Peyer's patch (tissue), 4 donors: ENCODE measurements at regions not wholly inside any gene's neighbourhood (a gene's known extent, or its start where the extent isn't known, plus 50 kb on each side); places are given as distances from the start of the nearest gene placed in this dataset.

ENCODE experiments used
- DNase-seq, 3 donors: peaks; one replicate each; pipeline ENCODE4 v3.0.0-alpha.2; 2017 to 2019
- H3K27ac ChIP-seq, 4 donors: fragments of 200-600 bp; sonication (generic); one replicate each; pipeline ENCODE4 v1.5.1; 2016 to 2019
- H3K27me3 ChIP-seq, 2 donors: fragments of 200-600 bp; sonication (generic); one replicate each; pipeline ENCODE4 v1.5.1; 2019
- H3K36me3 ChIP-seq, 3 donors: fragments of 200-600 bp; sonication (generic); one replicate each; pipeline ENCODE4 v1.5.1; 2016 to 2019
- H3K4me1 ChIP-seq, 4 donors: fragments of 200-600 bp; sonication (generic); one replicate each; pipeline ENCODE4 v1.5.1; 2016 to 2019
- H3K4me3 ChIP-seq, 4 donors: fragments of 200-600 bp; sonication (generic); 1 replicate in 3 of 4; 2 replicates in 1 of 4; pipeline ENCODE4 v1.5.1; 2016 to 2019; ENCODE audit warnings: mild to moderate bottlenecking in 1 of 4
- H3K9me3 ChIP-seq, 4 donors: fragments of 200-600 bp; sonication (generic); one replicate each; pipeline ENCODE4 v1.5.1; 2016 to 2019; ENCODE audit warnings: mild to moderate bottlenecking in 1 of 4
- POLR2A ChIP-seq, 2 donors: fragments of 450-650 bp; IDR thresholded peaks; one replicate each; pipeline ENCODE4 v1.5.1; 2017; ENCODE audit warnings: antibody characterized with exemption in 2 of 2, mild to moderate bottlenecking in 2 of 2, moderate library complexity in 2 of 2
- TF ChIP-seq, protein P1 (sequence below), 6 experiments: fragments of 450-650 bp in 4 of 6; fragments of 200-600 bp in 2 of 6; sonication (generic) in 1 of 6; IDR thresholded peaks; one replicate each; pipeline ENCODE4 v1.5.1; 2017 to 2019; ENCODE audit warnings: antibody characterized with exemption in 6 of 6, mild to moderate bottlenecking in 3 of 6, moderate library complexity in 1 of 6

DNA sequence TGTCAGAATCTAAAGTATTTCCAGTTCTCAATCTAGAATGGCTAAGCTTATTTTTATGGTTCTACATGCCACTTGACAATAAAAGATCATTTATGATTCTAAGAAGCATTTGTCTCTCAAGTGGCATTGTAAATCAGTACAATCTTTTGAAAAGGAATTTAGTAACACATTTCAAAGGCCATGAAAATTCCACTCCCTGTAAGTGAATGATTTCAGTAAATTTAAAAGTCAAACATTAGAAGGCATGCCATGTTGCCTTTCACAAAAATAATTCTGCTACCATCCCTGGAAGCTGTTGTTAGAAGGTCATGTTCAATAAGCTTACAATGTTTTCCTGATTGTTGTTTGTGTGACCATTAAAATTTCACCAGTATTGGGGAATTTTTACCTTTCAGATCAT, 142.9 kb downstream of the RPIA start:
- no peak for DNase-seq
- Histone ChIP-seq H3K9me3 (no peaks in the 10 kb centered on the region), H3K27ac (peak overlapping the region in 2 of 4 donors; percentile 41 to 71), H3K4me3 (no peak overlapping the region), H3K36me3 (no peaks in the 10 kb centered on the region), H3K27me3 (no peaks in the 10 kb centered on the region), H3K4me1 (no peaks in the 10 kb centered on the region)
- no peak for TF ChIP-seq POLR2A (IDR thresholded peaks at IDR 0.05)
- TF ChIP-seq, protein P1, sequence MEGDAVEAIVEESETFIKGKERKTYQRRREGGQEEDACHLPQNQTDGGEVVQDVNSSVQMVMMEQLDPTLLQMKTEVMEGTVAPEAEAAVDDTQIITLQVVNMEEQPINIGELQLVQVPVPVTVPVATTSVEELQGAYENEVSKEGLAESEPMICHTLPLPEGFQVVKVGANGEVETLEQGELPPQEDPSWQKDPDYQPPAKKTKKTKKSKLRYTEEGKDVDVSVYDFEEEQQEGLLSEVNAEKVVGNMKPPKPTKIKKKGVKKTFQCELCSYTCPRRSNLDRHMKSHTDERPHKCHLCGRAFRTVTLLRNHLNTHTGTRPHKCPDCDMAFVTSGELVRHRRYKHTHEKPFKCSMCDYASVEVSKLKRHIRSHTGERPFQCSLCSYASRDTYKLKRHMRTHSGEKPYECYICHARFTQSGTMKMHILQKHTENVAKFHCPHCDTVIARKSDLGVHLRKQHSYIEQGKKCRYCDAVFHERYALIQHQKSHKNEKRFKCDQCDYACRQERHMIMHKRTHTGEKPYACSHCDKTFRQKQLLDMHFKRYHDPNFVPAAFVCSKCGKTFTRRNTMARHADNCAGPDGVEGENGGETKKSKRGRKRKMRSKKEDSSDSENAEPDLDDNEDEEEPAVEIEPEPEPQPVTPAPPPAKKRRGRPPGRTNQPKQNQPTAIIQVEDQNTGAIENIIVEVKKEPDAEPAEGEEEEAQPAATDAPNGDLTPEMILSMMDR (IDR thresholded peaks at IDR 0.05) = no peak

DNA sequence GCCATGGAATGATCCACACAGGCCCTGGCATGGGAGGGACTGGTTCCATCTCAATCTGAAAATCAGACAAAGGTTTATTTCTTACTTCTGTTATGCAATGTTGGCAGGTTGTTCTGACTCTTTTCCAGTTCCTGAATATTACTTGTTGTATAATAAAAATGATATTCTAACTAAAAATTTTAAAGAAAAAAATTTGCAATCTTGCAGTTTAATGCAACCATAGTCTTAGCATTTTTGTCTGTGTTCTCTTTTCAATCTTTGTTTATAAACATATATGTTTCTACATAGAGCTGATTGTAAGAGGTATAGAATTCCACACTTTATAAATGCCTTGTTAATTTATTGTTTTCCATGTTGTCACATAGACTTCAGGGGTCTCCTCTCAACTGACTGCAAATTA, 143.4 kb downstream of the RPIA start:
- peak overlapping the region in 2 of 4 donors; percentile 41 to 71 for H3K27ac ChIP-seq
- no peaks in the 10 kb centered on the region for H3K4me1 ChIP-seq
- H3K27me3 ChIP-seq = no peaks in the 10 kb centered on the region
- no peak overlapping the region for H3K4me3 ChIP-seq
- no peak for TF ChIP-seq POLR2A (IDR thresholded peaks at IDR 0.05)
- TF ChIP-seq, protein P1 (IDR thresholded peaks at IDR 0.05) = no peak
- no peaks in the 10 kb centered on the region for H3K36me3 ChIP-seq
- no peaks in the 10 kb centered on the region for H3K9me3 ChIP-seq
- DNase-seq = no peak

DNA sequence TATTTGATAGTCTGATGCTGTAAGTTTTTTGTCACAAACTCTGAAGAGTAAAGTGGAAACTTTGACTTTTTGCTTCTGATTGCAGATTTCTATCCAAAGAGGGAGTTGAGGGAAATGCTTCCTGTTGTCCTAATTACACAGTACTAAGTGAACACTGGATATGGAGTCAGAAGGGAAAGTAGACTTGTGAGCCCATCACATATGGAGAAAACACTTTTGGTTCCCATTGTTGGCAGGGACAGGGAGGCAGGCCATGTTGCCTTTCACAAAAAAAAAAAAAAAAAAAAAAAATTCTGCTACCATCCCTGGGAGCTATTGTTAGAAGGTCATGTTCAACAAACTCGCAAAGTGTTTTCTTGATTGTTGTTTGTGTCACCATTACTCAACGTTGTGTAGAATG, 144.3 kb downstream of the RPIA start:
- no peaks in the 10 kb centered on the region for H3K27me3 ChIP-seq
- no peaks in the 10 kb centered on the region for H3K9me3 ChIP-seq
- no peak overlapping the region for H3K4me3 ChIP-seq
- no peaks in the 10 kb centered on the region for H3K36me3 ChIP-seq
- TF ChIP-seq POLR2A (IDR thresholded peaks at IDR 0.05) = no peak
- TF ChIP-seq, protein P1 (IDR thresholded peaks at IDR 0.05) = no peak
- DNase-seq = no peak
- peak overlapping the region in 2 of 4 donors; percentile 67 to 71 for H3K27ac ChIP-seq
- H3K4me1 ChIP-seq = no peaks in the 10 kb centered on the region

DNA sequence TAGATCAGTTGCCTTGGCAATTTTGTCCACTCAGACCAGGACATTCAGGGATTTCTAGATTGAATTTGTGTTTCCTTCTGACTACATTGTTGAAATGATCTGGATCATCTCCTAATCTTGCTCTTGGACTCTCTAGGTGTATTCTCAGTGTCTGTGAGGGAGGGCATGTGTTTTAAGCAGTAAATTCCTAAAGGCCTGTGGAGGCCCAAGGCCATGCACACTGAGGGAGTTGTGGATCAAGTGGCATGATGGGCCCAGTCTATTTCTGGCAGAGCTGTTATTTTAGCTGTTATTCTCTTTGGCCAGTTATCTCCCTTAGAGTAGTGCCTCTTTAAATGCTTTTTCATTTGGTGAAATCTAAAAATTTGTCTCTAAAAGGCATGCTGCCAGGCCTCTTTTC, 144.9 kb downstream of the RPIA start:
- Histone ChIP-seq H3K27me3 (no peaks in the 10 kb centered on the region), H3K9me3 (no peaks in the 10 kb centered on the region), H3K27ac (peak overlapping the region in 2 of 4 donors; percentile 67 to 71), H3K4me1 (no peaks in the 10 kb centered on the region), H3K36me3 (no peaks in the 10 kb centered on the region), H3K4me3 (no peak overlapping the region)
- no peak for DNase-seq
- TF ChIP-seq POLR2A (IDR thresholded peaks at IDR 0.05) = no peak
- TF ChIP-seq, protein P1 (IDR thresholded peaks at IDR 0.05) = no peak

DNA sequence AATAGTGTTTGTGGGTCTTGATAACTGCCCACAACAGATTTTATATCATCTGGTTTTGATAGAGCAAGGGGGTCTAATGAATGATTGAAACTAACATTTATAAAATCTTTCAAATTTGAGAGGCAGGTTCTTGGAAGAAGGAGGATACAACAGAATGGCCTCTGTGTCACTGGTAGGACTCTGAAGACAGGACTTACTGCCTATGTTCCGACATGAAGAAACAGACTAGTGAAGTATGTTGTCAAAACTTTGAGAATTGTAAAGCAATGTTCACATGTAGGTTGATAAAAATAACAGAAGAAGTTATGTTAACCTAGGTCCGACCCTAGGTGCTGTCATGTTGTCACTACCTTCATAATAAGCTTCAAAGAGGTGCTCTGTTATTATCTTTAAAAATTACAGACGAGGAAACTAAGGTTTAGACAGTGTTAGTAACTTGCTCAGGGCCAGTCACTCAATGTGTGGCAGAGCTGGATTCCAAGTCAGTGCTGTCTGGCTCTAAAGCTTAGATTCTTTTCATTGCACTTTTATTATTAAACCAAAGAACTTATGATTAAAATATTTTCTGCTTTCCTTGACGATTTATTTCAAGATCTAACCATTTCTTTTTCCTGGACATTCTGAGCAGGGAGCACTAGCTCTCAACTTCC, 146.2 kb downstream of the RPIA start:
- no peak for TF ChIP-seq POLR2A (IDR thresholded peaks at IDR 0.05)
- TF ChIP-seq, protein P1 (IDR thresholded peaks at IDR 0.05) = no peak
- peak overlapping the region in 2 of 4 donors; percentile 71 to 72 for H3K27ac ChIP-seq
- H3K9me3 ChIP-seq = no peaks in the 10 kb centered on the region
- H3K36me3 ChIP-seq = no peaks in the 10 kb centered on the region
- H3K4me1 ChIP-seq = no peaks in the 10 kb centered on the region
- no peaks in the 10 kb centered on the region for H3K27me3 ChIP-seq
- no peak overlapping the region for H3K4me3 ChIP-seq
- no peak for DNase-seq
